ENCODE measurements at regions not wholly inside any gene's neighbourhood (a gene's known extent, or its start where the extent isn't known, plus 50 kb on each side); places are given as distances from the start of the nearest gene placed in this dataset.

DNA sequence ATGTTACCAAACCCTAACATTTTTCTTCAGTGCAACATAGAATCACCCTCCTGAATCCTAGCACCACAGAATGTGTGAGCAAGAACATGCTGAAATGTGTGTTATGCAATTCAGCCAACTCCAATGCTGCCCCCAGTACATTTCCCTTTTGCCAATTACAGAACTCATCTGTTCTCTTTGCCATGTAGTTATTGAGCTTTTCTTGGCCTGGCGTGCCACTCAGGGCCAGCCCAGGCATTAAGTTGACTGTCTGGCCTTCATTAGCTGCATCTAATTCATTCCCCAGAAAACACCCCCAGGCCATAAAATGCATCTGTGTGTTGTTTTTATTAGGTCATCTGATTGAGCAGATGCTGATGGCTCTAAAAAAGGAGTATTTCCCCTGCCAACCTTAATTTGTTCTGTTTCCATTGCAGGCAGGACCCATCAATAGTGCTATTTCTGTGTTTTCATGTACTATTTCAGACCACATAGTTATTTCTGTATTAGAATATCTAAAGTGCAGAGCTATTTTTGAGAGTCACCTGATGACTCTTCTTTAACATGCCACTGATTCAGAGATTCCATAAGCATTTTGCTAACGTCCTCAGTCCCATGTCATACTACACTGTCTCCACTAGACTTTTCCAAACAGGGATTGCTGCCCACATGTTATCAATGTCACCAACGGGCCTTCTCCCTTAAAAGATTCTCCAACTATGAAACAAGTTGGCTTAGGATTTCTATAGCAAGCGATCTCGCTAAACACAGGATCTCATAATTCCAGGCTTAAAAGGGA lies 969.7 kb downstream of the CDH11 start:
- WGBS, 2 donors: 87 to 88% methylated on average over 5 of the region's 5 CpGs
- Histone ChIP-seq H3K9me3 (no peaks in the 10 kb centered on the region), H3K4me1 (no peaks in the 10 kb centered on the region), H3K4me3 (replicated peaks in 1 of 3) (no peak overlapping the region), H3K27me3 (no peaks in the 10 kb centered on the region), H3K27ac (no peak overlapping the region), H3K36me3 (no peaks in the 10 kb centered on the region)
- DNase-seq: no peak
- TF ChIP-seq, protein P1, sequence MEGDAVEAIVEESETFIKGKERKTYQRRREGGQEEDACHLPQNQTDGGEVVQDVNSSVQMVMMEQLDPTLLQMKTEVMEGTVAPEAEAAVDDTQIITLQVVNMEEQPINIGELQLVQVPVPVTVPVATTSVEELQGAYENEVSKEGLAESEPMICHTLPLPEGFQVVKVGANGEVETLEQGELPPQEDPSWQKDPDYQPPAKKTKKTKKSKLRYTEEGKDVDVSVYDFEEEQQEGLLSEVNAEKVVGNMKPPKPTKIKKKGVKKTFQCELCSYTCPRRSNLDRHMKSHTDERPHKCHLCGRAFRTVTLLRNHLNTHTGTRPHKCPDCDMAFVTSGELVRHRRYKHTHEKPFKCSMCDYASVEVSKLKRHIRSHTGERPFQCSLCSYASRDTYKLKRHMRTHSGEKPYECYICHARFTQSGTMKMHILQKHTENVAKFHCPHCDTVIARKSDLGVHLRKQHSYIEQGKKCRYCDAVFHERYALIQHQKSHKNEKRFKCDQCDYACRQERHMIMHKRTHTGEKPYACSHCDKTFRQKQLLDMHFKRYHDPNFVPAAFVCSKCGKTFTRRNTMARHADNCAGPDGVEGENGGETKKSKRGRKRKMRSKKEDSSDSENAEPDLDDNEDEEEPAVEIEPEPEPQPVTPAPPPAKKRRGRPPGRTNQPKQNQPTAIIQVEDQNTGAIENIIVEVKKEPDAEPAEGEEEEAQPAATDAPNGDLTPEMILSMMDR (IDR thresholded peaks at IDR 0.05): no peak
- no peak for TF ChIP-seq POLR2A (IDR thresholded peaks at IDR 0.05)
- intact Hi-C loops (cut with DNase I): no loop called here

DNA sequence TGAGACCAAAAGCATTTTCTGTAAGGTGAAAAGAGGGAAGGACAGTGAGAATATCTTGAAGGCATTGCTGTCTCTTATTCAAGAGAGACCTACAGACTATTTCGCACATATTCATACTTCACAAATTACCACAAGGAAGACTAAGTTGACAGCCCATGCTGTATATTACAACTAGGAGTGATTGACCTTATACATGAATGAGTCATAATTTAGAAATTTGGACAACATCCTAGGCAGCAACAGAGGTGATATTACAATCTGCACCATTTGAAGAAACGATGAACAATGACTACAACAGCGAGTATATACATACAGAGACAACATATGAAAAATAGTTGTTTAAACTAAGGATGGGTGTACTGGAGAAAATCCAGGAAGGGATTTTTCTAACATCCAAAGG lies 971.7 kb downstream of the CDH11 start:
- Histone ChIP-seq H3K9me3 (no peaks in the 10 kb centered on the region), H3K4me1 (no peaks in the 10 kb centered on the region), H3K4me3 (replicated peaks in 1 of 3) (no peak overlapping the region), H3K36me3 (no peaks in the 10 kb centered on the region), H3K27ac (no peak overlapping the region), H3K27me3 (no peaks in the 10 kb centered on the region)
- intact Hi-C loops (cut with DNase I): no loop called here
- TF ChIP-seq, protein P1 (IDR thresholded peaks at IDR 0.05): no peak
- no peak for TF ChIP-seq POLR2A (IDR thresholded peaks at IDR 0.05)
- DNase-seq: no peak
- 83 to 93% methylated on average over 3 of the region's 3 CpGs for WGBS, 2 donors

DNA sequence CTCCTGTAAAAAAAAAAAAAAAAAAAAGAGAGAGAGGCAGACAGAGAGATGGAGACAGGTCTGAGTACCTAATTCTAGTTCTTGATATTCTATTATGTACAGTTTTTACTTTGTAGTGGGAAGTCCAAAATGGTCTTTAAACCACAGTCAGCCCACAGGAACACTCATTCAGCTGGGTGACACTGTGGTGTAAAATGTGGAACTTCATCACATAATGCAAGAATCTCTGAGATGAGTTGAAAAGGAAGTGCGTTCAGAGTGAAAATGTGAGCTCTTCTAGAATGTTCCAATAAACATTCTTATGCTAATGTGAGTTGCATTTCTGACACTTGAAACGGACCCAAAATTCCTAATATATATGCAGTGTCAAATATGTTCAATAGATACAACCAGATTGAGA lies 972.1 kb downstream of the CDH11 start:
- intact Hi-C loops (cut with DNase I): no loop called here

DNA sequence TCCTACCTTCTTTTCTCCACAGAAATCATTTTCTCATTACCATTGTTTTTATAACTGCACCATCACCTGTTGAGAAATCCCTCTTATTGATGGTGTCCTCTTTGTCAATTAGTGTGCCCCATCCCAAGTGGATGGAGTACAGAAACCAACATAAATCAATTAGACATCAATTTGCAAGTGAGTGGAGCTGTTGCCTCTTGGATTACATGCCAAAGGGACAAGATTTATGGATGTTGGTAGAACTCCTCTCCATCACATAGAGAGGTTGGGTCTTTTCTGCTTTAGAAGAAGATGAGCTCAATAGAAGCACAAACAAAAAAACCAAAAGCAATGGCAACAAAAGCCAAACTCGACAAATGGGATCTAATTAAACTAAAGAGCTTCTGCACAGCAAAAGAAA lies 973.5 kb downstream of the CDH11 start:
- intact Hi-C loops (cut with DNase I): no loop called here
- Histone ChIP-seq H3K4me1 (no peaks in the 10 kb centered on the region), H3K9me3 (no peaks in the 10 kb centered on the region), H3K36me3 (no peaks in the 10 kb centered on the region), H3K27me3 (no peaks in the 10 kb centered on the region), H3K27ac (no peak overlapping the region), H3K4me3 (replicated peaks in 1 of 3) (no peak overlapping the region)
- WGBS, 2 donors: 81 to 91% methylated on average over 1 of the region's 1 CpG
- no peak for DNase-seq
- no peak for TF ChIP-seq POLR2A (IDR thresholded peaks at IDR 0.05)
- TF ChIP-seq, protein P1 (IDR thresholded peaks at IDR 0.05): no peak

More for the DNA sequence above, 972.1 kb downstream of the CDH11 start:
- H3K4me1 ChIP-seq: no peaks in the 10 kb centered on the region
- H3K27ac ChIP-seq: no peak overlapping the region
- no peaks in the 10 kb centered on the region for H3K9me3 ChIP-seq
- H3K36me3 ChIP-seq: no peaks in the 10 kb centered on the region
- 79 to 83% methylated on average over 2 of the region's 2 CpGs for WGBS, 2 donors
- H3K4me3 ChIP-seq (replicated peaks in 1 of 3): no peak overlapping the region
- no peak for DNase-seq
- H3K27me3 ChIP-seq: no peaks in the 10 kb centered on the region
- TF ChIP-seq POLR2A (IDR thresholded peaks at IDR 0.05): no peak

DNA sequence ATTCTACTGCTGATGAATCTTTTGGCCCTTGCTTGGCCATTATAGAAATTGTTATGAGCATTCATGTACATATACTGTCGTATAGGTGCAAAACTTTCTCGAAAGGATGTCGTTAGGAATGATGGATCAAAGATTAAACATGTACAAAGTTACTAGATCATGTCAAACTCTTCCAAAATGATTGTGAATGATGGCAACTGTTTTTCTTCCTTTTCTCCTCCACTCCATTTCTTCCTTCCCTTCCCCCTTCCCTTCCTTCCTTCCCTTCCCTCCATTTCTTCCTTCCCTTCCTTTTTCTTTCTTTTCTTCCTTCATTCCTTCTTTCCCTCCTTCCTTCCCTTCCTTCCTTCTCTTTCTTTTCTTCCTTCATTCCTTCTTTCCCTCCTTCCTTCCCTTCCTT lies 973.9 kb downstream of the CDH11 start:
- no peak for TF ChIP-seq POLR2A (IDR thresholded peaks at IDR 0.05)
- TF ChIP-seq, protein P1 (IDR thresholded peaks at IDR 0.05): no peak
- no peak overlapping the region for H3K4me3 ChIP-seq (replicated peaks in 1 of 3)
- H3K9me3 ChIP-seq: no peaks in the 10 kb centered on the region
- no peak for DNase-seq
- H3K27ac ChIP-seq: no peak overlapping the region
- no peaks in the 10 kb centered on the region for H3K27me3 ChIP-seq
- WGBS, 2 donors: 95% methylated on average over 3 of the region's 3 CpGs
- intact Hi-C loops (cut with DNase I): no loop called here
- H3K4me1 ChIP-seq: no peaks in the 10 kb centered on the region
- no peaks in the 10 kb centered on the region for H3K36me3 ChIP-seq

All from thyroid gland (tissue), 4 donors.